Midbrain (tissue), 1 donor: ENCODE measurements at regions not wholly inside any gene's neighbourhood (a gene's known extent, or its start where the extent isn't known, plus 50 kb on each side); places are given as distances from the start of the nearest gene placed in this dataset.
"Not testable (repeated sequence)": the region's sequence is repeated elsewhere in the genome, so short reads cannot be mapped to it uniquely, and the experiment has no call there.

ENCODE experiments used
- DNase-seq: peaks from one replicate; lab custom pipeline; 2025; lab: John Stamatoyannopoulos, UW

DNA sequence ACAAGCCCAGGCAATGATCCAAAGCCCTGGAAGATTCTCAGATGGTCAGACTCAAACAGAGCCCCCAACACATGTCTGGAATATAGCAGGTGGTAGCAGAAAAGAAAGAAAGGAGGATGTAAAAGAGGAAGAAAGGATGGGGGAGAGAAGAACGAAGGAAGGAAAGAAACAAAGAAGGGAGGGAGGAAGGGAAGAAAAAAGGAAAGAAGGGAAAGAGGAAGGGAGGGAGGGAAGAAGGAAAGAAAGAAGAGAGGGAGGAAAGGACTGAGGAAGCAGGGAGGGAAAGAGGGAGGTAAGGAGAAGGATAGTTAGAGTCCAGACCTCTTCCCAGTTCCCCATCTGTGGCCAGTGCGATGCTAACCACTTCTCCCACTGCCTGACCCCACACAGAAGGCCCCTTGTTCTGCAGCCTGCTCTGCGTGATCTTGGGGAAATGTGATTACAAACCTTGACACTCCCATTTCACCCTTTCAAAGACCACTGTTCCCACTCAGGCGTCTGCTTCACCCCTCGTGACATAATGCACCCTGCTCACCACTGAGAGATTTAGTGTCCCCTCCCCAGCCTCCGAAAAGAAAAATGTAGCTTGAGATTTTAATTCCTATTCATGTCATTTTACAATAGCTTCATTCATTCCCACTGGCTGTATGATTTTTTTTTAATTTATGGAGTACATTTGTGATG, 357.9 kb downstream of the BCL11B start:
- no peak for DNase-seq

- DNase-seq = no peak
Measured at GRCh38 chr14:98914942-98915341, 357.1 kb downstream of the BCL11B start.

DNA sequence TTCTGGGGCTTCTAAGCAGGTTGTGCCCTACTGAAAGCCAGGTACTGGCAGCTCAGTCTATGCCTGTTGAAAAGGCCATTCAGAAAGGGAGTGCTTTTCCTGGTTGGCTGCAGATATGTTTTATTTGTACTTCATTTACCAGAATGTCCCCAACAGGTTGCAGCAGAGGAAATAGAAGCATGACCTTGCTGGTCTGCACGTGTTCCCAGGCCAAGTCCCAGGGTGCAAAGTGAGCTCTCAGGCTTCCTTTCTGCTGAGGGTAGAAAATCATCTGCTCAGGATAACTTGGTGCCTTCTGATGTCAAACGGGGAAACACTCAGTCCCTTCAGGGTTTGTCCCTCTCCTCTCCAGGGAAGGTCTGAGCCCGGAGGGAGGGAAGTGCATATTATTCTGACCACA, 356.4 kb downstream of the BCL11B start:
- DNase-seq = no peak

DNA sequence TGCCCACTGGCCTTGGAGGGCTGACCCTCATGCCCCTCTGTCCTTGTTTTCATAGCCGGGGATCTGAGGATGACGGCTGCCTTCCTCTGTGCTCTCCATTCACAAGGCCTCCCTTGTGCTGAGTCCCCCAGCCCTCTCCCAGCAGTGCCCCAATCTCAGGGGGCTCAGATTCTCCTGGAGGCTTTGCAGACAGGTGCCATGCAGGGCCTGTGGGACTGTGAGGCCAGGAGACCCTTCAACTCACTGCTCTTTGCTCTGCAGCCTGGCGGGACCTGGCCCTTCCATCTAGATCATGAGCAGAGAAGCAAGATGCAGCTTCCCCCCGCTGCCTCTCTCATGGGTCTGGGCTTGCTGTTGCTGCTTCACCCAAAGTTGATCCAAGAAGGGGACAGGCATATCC, 356.0 kb downstream of the BCL11B start:
- no peak for DNase-seq

GRCh38 chr14:98916476-98916875, 355.5 kb downstream of the BCL11B start:
- DNase-seq = no peak

DNA sequence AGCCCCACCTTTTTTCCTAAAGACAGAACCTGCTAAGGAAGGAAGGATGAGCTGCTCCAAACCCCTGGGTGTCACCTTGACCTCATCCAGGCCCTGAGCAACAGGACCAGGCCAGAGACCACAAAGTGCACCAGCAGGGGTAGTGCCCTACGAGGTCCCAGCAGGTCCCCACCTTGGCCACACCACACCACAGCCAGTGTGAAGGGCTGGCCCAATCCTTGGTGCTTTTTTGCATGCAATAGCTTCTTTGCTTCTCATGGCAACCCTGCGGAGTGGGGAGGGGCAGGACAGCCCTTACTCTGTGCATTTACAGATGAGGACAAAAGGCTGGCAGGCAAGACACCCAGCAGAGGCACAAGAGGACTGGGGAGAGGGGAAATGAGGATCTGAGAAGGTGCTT, 352.6 kb downstream of the BCL11B start:
- DNase-seq = no peak

DNA sequence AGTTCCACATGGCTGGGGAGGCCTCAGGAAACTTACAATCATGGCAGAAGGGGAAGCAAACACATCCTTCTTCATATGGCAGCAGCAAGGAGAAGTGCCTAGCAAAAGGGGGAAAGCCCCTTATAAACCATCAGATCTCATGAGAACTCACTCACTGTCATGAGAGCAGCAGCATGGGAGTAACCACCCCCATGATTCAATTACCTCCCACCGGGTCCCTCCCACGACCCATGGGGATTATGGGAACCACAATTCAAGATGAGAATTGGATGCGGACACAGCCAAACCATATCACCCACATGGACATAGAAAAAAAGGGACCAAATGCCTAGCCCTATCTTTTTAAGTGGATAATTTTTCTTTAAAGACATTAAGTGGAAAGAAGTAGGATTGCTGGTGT, 350.7 kb downstream of the BCL11B start:
- DNase-seq = not testable (repeated sequence)

- no peak for DNase-seq
Measured at GRCh38 chr14:98923596-98923995, 348.4 kb downstream of the BCL11B start.

- no peak for DNase-seq
Measured at GRCh38 chr14:98924046-98924445, 348.0 kb downstream of the BCL11B start.

- no peak for DNase-seq
Measured at GRCh38 chr14:98925354-98926040, 346.5 kb downstream of the BCL11B start.

- DNase-seq = no peak
Measured at GRCh38 chr14:98926146-98926545, 345.9 kb downstream of the BCL11B start.

GRCh38 chr14:98926801-98927200, 345.2 kb downstream of the BCL11B start:
- no peak for DNase-seq

GRCh38 chr14:98927986-98928385, 344.0 kb downstream of the BCL11B start:
- no peak for DNase-seq

- no peak for DNase-seq
Measured at GRCh38 chr14:98928418-98928817, 343.6 kb downstream of the BCL11B start.

DNA sequence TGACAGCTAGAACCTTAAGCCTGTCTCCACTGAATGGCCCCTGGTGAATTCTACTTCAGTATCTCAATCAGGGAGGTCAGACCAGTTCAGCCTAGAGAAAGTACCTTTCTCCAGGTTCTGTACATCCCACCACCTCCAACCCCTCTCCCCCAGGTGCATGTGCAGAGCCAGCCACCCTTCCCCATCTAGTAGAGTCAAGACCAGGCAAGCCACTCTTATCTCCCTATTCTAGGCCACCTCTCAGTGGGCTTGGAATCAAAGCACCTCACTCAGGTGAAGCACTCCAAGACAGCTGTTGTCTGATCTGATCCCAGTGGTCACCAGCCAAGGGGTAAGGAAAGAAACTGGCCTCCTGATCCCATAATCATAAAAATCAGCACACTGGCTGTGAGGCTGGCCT, 340.9 kb downstream of the BCL11B start:
- DNase-seq = no peak

DNA sequence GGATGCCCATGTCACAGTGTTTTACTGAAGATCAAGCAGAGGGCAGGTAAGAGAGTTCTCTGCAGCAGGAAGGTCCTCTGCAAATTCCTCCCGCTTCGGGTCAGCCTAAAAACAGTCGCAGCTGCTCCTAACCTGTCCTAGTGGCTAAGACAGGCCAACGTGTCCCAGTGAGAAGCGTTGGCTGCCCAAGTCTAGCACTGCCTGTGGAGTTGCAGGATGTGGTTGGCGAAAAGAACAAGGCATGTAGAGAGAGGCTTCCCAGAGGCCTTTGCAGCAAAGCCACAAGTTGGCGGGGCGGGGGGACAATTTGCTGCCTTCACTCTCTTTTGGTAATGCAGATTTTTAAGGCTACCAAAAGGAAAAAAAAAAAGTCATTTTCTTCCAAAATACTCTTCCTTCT, 340.1 kb downstream of the BCL11B start:
- no peak for DNase-seq

- no peak for DNase-seq
Measured at GRCh38 chr14:98932431-98933325, 339.3 kb downstream of the BCL11B start.

- not testable (repeated sequence) for DNase-seq
Measured at GRCh38 chr14:98934569-98934968, 337.4 kb downstream of the BCL11B start.

GRCh38 chr14:98935921-98936320, 336.1 kb downstream of the BCL11B start:
- DNase-seq = no peak

DNA sequence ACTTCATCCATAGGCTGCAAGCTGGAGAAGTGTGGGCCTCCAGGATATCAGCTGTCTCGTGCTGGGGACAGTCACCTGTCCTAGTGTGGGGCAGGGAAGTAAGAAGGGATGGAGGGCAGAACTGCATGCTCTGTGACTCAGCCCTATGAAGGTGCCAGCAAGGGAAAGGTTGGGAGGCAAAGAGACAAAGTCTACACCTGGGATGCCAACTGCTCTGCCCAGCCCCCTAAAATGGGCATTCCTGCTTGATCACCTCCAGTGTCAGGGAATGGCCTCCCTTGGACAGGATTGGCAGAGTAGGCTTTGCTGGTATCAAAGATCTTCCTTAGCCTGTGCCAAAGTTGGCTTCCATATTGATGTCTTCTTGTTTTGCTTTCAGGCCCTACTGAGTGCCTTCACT, 335.0 kb downstream of the BCL11B start:
- no peak for DNase-seq

DNA sequence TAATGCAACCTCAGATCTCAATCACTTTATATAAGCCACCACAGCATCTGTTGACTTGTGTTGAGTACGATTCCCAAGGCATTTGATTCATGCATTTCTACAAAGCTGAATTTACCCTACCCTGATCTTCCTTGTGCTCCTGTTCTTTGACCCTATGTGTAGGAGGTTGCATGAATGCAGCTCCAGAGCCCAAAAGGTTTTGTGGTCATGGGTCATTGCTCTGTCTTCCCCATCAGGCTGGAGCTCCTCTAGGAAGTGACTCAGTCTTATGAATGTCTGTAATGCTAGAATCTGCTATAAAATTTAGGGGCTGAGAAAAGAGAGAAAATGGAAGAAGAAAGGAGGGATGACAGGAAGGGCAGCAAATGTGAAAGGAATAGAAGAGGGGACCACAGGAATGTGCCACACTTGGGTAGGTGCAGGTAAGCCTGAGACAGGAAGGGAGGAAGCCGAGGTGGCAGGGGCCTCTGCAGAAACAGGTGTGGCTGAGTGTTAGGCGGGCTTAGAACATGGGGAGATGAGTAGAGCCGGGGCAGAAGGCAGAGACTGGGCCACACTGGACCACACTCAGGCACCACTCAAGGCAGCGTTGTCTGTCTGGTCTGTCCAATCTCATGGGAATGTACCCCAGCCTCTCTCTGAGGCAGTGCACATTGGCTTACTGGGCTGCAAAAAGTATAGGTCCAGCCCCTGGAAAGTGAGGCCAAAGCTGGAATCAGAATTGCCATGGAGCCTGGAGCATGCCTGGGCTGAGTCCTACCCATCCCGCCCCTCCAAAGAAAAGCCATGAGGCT, 334.1 kb downstream of the BCL11B start:
- no peak for DNase-seq
